A549 (cell line): ENCODE measurements at regions not wholly inside any gene's neighbourhood (a gene's known extent, or its start where the extent isn't known, plus 50 kb on each side); places are given as distances from the start of the nearest gene placed in this dataset.

Experiments
- ATAC-seq, 2 experiments: fragments of 200-7000 bp in 1 of 2; fragments of >200 bp in 1 of 2; cut with Nextera tagmentation in 1 of 2; cut with Tn5 transposase in 1 of 2; 3 replicates each; pipeline versions ENCODE4 v1.8.0 to v1.9.1; 2018 to 2020; ENCODE audit warnings: mild to moderate bottlenecking in 1 of 2, moderate library complexity in 1 of 2
- CTCF ChIA-PET: fragments of 300-600 bp; sonication (Branson Sonifier 250); formaldehyde crosslinking; extraction: SDS; loops from one replicate; lab custom pipeline; 2021; ENCODE audit warnings: antibody characterized with exemption, inconsistent platforms; lab: Yijun Ruan, JAX
- POLR2A ChIA-PET: fragments of 350-600 bp; formaldehyde crosslinking; extraction: SDS; loops from one replicate; lab custom pipeline; 2021; ENCODE audit warnings: antibody characterized with exemption, inconsistent platforms; lab: Yijun Ruan, JAX
- DNase-seq, 2 experiments: peaks; one replicate each; pipeline versions ENCODE4 v3.0.0 to v3.0.0-alpha.2; 2011 to 2016; ENCODE audit warnings: low read depth in 1 of 2, low spot score in 1 of 2
- FAIRE-seq: peaks from 2 replicates; lab custom pipeline; 2011; peaks lifted over from hg19 to GRCh38; lab: Jason Lieb, UNC
- H3K27ac ChIP-seq, 2 experiments: fragments of >200 bp; sonication (Bioruptor Twin); formaldehyde crosslinking; 3 replicates each; pipeline ENCODE4 v1.5.1; 2016 to 2017
- H3K4me1 ChIP-seq: fragments of >200 bp; sonication (Bioruptor Twin); formaldehyde crosslinking; 3 replicates; pipeline ENCODE4 v1.6.1; 2016
- H3K4me2 ChIP-seq: fragments of >200 bp; sonication (Bioruptor Twin); formaldehyde crosslinking; 3 replicates; pipeline ENCODE4 v1.6.1; 2016
- H3K4me3 ChIP-seq: fragments of >200 bp; sonication (Bioruptor Twin); formaldehyde crosslinking; 3 replicates; pipeline ENCODE4 v1.5.1; 2016
- H3K9me3 ChIP-seq: fragments of >200 bp; sonication (Bioruptor Twin); formaldehyde crosslinking; 3 replicates; pipeline ENCODE4 v1.6.1; 2016
- CBX2 ChIP-seq: fragments of 200-600 bp; sonication (generic); IDR thresholded peaks from 2 replicates; pipeline ENCODE4 v1.6.1; 2016; ENCODE audit warnings: low read depth, mild to moderate bottlenecking, borderline replicate concordance
- CEBPB ChIP-seq, 2 experiments: fragments of >200 bp in 1 of 2; sonication (Bioruptor Twin) in 1 of 2; formaldehyde crosslinking in 1 of 2; IDR thresholded peaks; 2 replicates each; pipeline ENCODE4 v1.6.1; 2012 to 2016
- CHD4 ChIP-seq: fragments of 200-600 bp; sonication (generic); IDR thresholded peaks from 2 replicates; pipeline ENCODE4 v1.6.1; 2016; ENCODE audit warnings: antibody characterized with exemption, mild to moderate bottlenecking, borderline replicate concordance
- EHF ChIP-seq: fragments of 250-450 bp; sonication (Bioruptor Pico); IDR thresholded peaks from 2 replicates; pipeline ENCODE4 v1.5.0; 2020; ENCODE audit warnings: mild to moderate bottlenecking
- EHMT2 ChIP-seq: fragments of 200-600 bp; sonication (generic); IDR thresholded peaks from 2 replicates; pipeline ENCODE4 v1.6.1; 2016; ENCODE audit warnings: antibody characterized with exemption, low read depth, mild to moderate bottlenecking, moderate library complexity
- ESRRA ChIP-seq: fragments of 150-350 bp; IDR thresholded peaks from 2 replicates; pipeline ENCODE4 v1.6.1; 2014; ENCODE audit warnings: mild to moderate bottlenecking, low read length, borderline replicate concordance
- FOSB ChIP-seq: fragments of 250-450 bp; sonication (Bioruptor Pico); IDR thresholded peaks from 2 replicates; pipeline ENCODE4 v1.5.0; 2020; ENCODE audit warnings: mild to moderate bottlenecking, moderate library complexity
- FOSL2 ChIP-seq, 2 experiments: fragments of 450-650 bp in 1 of 2; fragments of >200 bp in 1 of 2; sonication (Bioruptor Twin) in 1 of 2; formaldehyde crosslinking; IDR thresholded peaks; 2 replicates each; pipeline versions ENCODE4 v1.5.0 to v1.6.1; 2016 to 2020; ENCODE audit warnings: mild to moderate bottlenecking in 1 of 2, moderate library complexity in 1 of 2
- FOXS1 ChIP-seq: fragments of 250-450 bp; sonication (Bioruptor Pico); IDR thresholded peaks from 2 replicates; pipeline ENCODE4 v1.5.0; 2020; ENCODE audit warnings: mild to moderate bottlenecking, moderate library complexity
- HOXB13 ChIP-seq: fragments of 250-450 bp; sonication (Bioruptor Pico); IDR thresholded peaks from 2 replicates; pipeline ENCODE4 v1.5.0; 2020; ENCODE audit warnings: low read depth, mild to moderate bottlenecking, moderate library complexity
- HOXB5 ChIP-seq: fragments of 250-450 bp; sonication (Bioruptor Pico); IDR thresholded peaks from 2 replicates; pipeline ENCODE4 v1.5.0; 2020; ENCODE audit warnings: mild to moderate bottlenecking, moderate library complexity
- JUN ChIP-seq, 2 experiments: fragments of >200 bp; sonication (Bioruptor Twin); formaldehyde crosslinking; IDR thresholded peaks; 2 replicates in 1 of 2; 3 replicates in 1 of 2; pipeline ENCODE4 v1.6.1; 2016 to 2017
- JUNB ChIP-seq: fragments of >200 bp; sonication (Bioruptor Twin); formaldehyde crosslinking; IDR thresholded peaks from 2 replicates; pipeline ENCODE4 v1.6.1; 2016
- KDM1A ChIP-seq: fragments of 200-600 bp; sonication (generic); IDR thresholded peaks from 2 replicates; pipeline ENCODE4 v1.6.1; 2016; ENCODE audit warnings: low read depth, mild to moderate bottlenecking
- KDM5A ChIP-seq: fragments of 200-600 bp; sonication (generic); IDR thresholded peaks from 2 replicates; pipeline ENCODE4 v1.6.1; 2016; ENCODE audit warnings: antibody characterized with exemption, mild to moderate bottlenecking
- MAFK ChIP-seq: fragments of 450-650 bp; IDR thresholded peaks from 2 replicates; pipeline ENCODE4 v1.6.1; 2014; ENCODE audit not compliant: partially characterized antibody
- MAZ ChIP-seq: fragments of 150-350 bp; IDR thresholded peaks from 2 replicates; pipeline ENCODE4 v1.6.1; 2014; ENCODE audit warnings: antibody characterized with exemption, low read depth, low read length, borderline replicate concordance
- MYC ChIP-seq: IDR thresholded peaks from 2 replicates; pipeline ENCODE4 v1.6.1; 2012; ENCODE audit warnings: mild to moderate bottlenecking, inconsistent platforms, low read length, improper control_type of control experiment, borderline replicate concordance
- NFE2L2 ChIP-seq: fragments of 150-350 bp; conservative IDR thresholded peaks from 2 replicates; pipeline ENCODE4 v1.6.1; 2014; ENCODE audit warnings: low read length
- NPAS2 ChIP-seq: fragments of 250-450 bp; sonication (Bioruptor Pico); IDR thresholded peaks from 2 replicates; pipeline ENCODE4 v1.8.0; 2022; ENCODE audit warnings: mild to moderate bottlenecking, moderate library complexity, borderline replicate concordance
- NR3C1 ChIP-seq: fragments of >200 bp; sonication (Bioruptor Twin); formaldehyde crosslinking; IDR thresholded peaks from 3 replicates; pipeline ENCODE4 v1.6.1; 2017
- PHF8 ChIP-seq: fragments of 200-600 bp; sonication (generic); IDR thresholded peaks from 2 replicates; pipeline ENCODE4 v1.6.1; 2016; ENCODE audit warnings: low read depth, mild to moderate bottlenecking, antibody characterized with exemption, moderate library complexity, borderline replicate concordance
- POLR2AphosphoS2 ChIP-seq: conservative IDR thresholded peaks from 2 replicates; pipeline ENCODE4 v1.6.1; 2012; ENCODE audit warnings: low read length, improper control_type of control experiment, inconsistent platforms
- RARB ChIP-seq: fragments of 250-450 bp; sonication (Bioruptor Pico); IDR thresholded peaks from 2 replicates; pipeline ENCODE4 v1.8.0; 2021; ENCODE audit warnings: mild to moderate bottlenecking, moderate library complexity
- TFCP2L1 ChIP-seq: fragments of 250-450 bp; sonication (Bioruptor Pico); IDR thresholded peaks from 2 replicates; pipeline ENCODE4 v1.5.0; 2021; ENCODE audit warnings: mild to moderate bottlenecking
- ZSCAN20 ChIP-seq: fragments of 250-450 bp; sonication (Bioruptor Pico); IDR thresholded peaks from 2 replicates; pipeline ENCODE4 v1.8.0; 2022; ENCODE audit warnings: mild to moderate bottlenecking, moderate library complexity
- WGBS: methylation state at CpG from one replicate; pipeline ENCODE4 v1.1.6; 2017; ENCODE audit errors: missing lambda C conversion rate; 5-methylcytosine and 5-hydroxymethylcytosine counted together
- TF ChIP-seq, protein P1 (sequence below): IDR thresholded peaks from 2 replicates; pipeline ENCODE4 v1.6.1; 2012
- TF ChIP-seq, protein P2 (sequence below): fragments of 200-600 bp; sonication (generic); IDR thresholded peaks from 2 replicates; pipeline ENCODE4 v1.6.1; 2016; ENCODE audit warnings: antibody characterized with exemption, mild to moderate bottlenecking, moderate library complexity
- TF ChIP-seq, protein P3 (sequence below): fragments of 250-450 bp; sonication (Bioruptor Pico); IDR thresholded peaks from 2 replicates; pipeline ENCODE4 v1.5.0; 2020; ENCODE audit warnings: low read depth, mild to moderate bottlenecking, moderate library complexity
- TF ChIP-seq, protein P4 (sequence below): IDR thresholded peaks from 2 replicates; pipeline ENCODE4 v1.6.1; 2012
- TF ChIP-seq, protein P5 (sequence below): fragments of >200 bp; sonication (Bioruptor Twin); formaldehyde crosslinking; IDR thresholded peaks from 2 replicates; pipeline ENCODE4 v1.6.1; 2016
- TF ChIP-seq, protein P6 (sequence below): fragments of 150-350 bp; IDR thresholded peaks from 2 replicates; pipeline ENCODE4 v1.6.1; 2014; ENCODE audit warnings: low read depth, mild to moderate bottlenecking, low read length

DNA sequence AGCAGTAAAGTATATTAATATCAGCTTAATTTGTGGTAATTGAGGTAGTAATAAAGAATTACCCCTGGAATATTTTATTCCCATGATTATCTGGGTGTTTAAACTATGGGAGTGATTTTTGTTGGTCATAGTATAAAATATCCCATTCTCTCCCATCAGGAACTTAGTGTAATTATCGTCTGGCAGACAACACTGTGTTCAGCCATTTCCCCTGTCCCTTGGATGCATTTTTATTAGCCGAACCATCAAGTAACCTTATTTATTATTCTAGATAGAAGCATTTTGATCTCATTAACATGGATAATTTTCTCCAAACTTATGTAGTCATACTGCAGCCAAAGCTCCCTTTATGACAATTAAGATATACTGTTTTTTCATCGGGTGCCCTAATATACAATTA, 320.8 kb downstream of the MAT2B start:
- ChIA-PET POLR2A (no interaction called here), CTCF (no interaction called here)
- H3K9me3 ChIP-seq = no peaks in the 10 kb centered on the region
- under 1% methylated on average over 3 of the region's 3 CpGs for WGBS
- H3K4me1 ChIP-seq = no peaks in the 10 kb centered on the region
- FAIRE-seq (no peak), ATAC-seq (no peak), DNase-seq (no peak)
- TF ChIP-seq FOSL2 (IDR thresholded peaks at IDR 0.05) (no peak), FOSL2 (CRISPR knock-in tag; IDR thresholded peaks at IDR 0.05) (no peak), FOSB (CRISPR knock-in tag) (no peak), HOXB13 (no peak), EHMT2 (no peak), KDM1A (no peak), NR3C1 (no peak), PHF8 (no peak), JUNB (no peak), CEBPB (IDR thresholded peaks at IDR 0.05) (no peak), CHD4 (no peak), ZSCAN20 (CRISPR knock-in tag) (no peak), EHF (CRISPR knock-in tag) (no peak), CBX2 (no peak), MYC (no peak), MAFK (no peak)
- TF ChIP-seq, protein P1, sequence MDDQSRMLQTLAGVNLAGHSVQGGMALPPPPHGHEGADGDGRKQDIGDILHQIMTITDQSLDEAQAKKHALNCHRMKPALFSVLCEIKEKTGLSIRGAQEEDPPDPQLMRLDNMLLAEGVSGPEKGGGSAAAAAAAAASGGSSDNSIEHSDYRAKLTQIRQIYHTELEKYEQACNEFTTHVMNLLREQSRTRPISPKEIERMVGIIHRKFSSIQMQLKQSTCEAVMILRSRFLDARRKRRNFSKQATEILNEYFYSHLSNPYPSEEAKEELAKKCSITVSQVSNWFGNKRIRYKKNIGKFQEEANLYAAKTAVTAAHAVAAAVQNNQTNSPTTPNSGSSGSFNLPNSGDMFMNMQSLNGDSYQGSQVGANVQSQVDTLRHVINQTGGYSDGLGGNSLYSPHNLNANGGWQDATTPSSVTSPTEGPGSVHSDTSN = no peak
- TF ChIP-seq, protein P2, sequence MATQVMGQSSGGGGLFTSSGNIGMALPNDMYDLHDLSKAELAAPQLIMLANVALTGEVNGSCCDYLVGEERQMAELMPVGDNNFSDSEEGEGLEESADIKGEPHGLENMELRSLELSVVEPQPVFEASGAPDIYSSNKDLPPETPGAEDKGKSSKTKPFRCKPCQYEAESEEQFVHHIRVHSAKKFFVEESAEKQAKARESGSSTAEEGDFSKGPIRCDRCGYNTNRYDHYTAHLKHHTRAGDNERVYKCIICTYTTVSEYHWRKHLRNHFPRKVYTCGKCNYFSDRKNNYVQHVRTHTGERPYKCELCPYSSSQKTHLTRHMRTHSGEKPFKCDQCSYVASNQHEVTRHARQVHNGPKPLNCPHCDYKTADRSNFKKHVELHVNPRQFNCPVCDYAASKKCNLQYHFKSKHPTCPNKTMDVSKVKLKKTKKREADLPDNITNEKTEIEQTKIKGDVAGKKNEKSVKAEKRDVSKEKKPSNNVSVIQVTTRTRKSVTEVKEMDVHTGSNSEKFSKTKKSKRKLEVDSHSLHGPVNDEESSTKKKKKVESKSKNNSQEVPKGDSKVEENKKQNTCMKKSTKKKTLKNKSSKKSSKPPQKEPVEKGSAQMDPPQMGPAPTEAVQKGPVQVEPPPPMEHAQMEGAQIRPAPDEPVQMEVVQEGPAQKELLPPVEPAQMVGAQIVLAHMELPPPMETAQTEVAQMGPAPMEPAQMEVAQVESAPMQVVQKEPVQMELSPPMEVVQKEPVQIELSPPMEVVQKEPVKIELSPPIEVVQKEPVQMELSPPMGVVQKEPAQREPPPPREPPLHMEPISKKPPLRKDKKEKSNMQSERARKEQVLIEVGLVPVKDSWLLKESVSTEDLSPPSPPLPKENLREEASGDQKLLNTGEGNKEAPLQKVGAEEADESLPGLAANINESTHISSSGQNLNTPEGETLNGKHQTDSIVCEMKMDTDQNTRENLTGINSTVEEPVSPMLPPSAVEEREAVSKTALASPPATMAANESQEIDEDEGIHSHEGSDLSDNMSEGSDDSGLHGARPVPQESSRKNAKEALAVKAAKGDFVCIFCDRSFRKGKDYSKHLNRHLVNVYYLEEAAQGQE = no peak
- TF ChIP-seq, protein P3, sequence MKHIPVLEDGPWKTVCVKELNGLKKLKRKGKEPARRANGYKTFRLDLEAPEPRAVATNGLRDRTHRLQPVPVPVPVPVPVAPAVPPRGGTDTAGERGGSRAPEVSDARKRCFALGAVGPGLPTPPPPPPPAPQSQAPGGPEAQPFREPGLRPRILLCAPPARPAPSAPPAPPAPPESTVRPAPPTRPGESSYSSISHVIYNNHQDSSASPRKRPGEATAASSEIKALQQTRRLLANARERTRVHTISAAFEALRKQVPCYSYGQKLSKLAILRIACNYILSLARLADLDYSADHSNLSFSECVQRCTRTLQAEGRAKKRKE (CRISPR knock-in tag) = no peak
- no peak overlapping the region for H3K4me3 ChIP-seq
- H3K4me2 ChIP-seq = no peak overlapping the region
- no peak overlapping the region for H3K27ac ChIP-seq

DNA sequence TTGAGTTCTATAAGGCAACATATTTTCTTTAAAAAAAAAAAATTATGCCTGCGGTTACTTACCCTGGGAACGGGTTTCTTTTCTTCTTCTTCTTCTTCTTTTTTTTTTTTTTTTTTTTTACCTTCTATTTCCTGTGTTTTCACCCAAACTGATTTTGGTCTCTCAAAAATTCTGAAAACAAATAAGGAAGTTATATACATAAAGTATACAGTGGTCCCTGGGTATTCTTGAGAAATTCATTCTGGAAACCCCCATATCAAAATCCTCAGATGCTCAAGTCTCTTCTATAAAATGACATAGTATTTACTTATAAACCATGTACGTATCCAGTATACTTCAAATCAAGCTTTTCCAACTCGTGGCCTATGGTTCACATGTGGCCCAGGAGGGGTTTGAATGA, 326.7 kb downstream of the MAT2B start:
- Histone ChIP-seq H3K4me3 (no peak overlapping the region), H3K4me2 (no peak overlapping the region), H3K27ac (no peak overlapping the region), H3K4me1 (no peaks in the 10 kb centered on the region), H3K9me3 (no peaks in the 10 kb centered on the region)
- ChIA-PET POLR2A (no interaction called here), CTCF (no interaction called here)
- WGBS = 1% methylated on average over 4 of the region's 4 CpGs
- ATAC-seq (no peak), FAIRE-seq (no peak), DNase-seq (no peak)
- TF ChIP-seq POLR2AphosphoS2 (no peak), KDM5A (no peak), MAFK (no peak), HOXB5 (CRISPR knock-in tag) (no peak), JUN (IDR thresholded peaks at IDR 0.05) (no peak), CEBPB (IDR thresholded peaks at IDR 0.05) (no peak), EHF (CRISPR knock-in tag) (no peak), TFCP2L1 (CRISPR knock-in tag) (no peak), MAZ (no peak), NFE2L2 (no peak), NR3C1 (no peak), ESRRA (no peak), NPAS2 (CRISPR knock-in tag) (no peak), RARB (no peak), FOXS1 (CRISPR knock-in tag) (no peak)
- TF ChIP-seq, protein P4, sequence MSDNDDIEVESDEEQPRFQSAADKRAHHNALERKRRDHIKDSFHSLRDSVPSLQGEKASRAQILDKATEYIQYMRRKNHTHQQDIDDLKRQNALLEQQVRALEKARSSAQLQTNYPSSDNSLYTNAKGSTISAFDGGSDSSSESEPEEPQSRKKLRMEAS = no peak
- TF ChIP-seq, protein P5, sequence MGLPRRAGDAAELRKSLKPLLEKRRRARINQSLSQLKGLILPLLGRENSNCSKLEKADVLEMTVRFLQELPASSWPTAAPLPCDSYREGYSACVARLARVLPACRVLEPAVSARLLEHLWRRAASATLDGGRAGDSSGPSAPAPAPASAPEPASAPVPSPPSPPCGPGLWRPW = no peak
- TF ChIP-seq, protein P6, sequence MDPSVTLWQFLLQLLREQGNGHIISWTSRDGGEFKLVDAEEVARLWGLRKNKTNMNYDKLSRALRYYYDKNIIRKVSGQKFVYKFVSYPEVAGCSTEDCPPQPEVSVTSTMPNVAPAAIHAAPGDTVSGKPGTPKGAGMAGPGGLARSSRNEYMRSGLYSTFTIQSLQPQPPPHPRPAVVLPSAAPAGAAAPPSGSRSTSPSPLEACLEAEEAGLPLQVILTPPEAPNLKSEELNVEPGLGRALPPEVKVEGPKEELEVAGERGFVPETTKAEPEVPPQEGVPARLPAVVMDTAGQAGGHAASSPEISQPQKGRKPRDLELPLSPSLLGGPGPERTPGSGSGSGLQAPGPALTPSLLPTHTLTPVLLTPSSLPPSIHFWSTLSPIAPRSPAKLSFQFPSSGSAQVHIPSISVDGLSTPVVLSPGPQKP = no peak
